GM21360 (cell line): ENCODE measurements at regions not wholly inside any gene's neighbourhood (a gene's known extent, or its start where the extent isn't known, plus 50 kb on each side); places are given as distances from the start of the nearest gene placed in this dataset.

Experiments
- ATAC-seq: cut with Tn5 transposase; IDR thresholded peaks from one replicate; pipeline ENCODE4 v1.9.1; 2021; ENCODE audit warnings: mild to moderate bottlenecking, moderate library complexity; ENCODE audit not compliant: unreplicated experiment

- no peak for ATAC-seq
Observed at GRCh38 chr4:80145739-80146138, 51.6 kb upstream of the PRDM8 start.

GRCh38 chr4:80144676-80145470 is 52.4 kb upstream of the PRDM8 start:
- no peak for ATAC-seq

GRCh38 chr4:80143307-80143679 is 54.0 kb upstream of the PRDM8 start:
- ATAC-seq, result no peak

GRCh38 chr4:80142394-80143306 is 54.7 kb upstream of the PRDM8 start:
- no peak for ATAC-seq

GRCh38 chr4:80141543-80141942 is 55.8 kb upstream of the PRDM8 start:
- no peak for ATAC-seq

- ATAC-seq, result no peak
Observed at GRCh38 chr4:80140194-80140593, 57.1 kb upstream of the PRDM8 start.

- ATAC-seq, result no peak
Observed at GRCh38 chr4:80139671-80140070, 57.6 kb upstream of the PRDM8 start.

- ATAC-seq, result peak; percentile 86
Observed at GRCh38 chr4:80138551-80139538, 58.5 kb upstream of the PRDM8 start.

GRCh38 chr4:80137631-80138030 is 59.7 kb upstream of the PRDM8 start:
- no peak for ATAC-seq

- ATAC-seq, result no peak
Observed at GRCh38 chr4:80136270-80136669, 61.0 kb upstream of the PRDM8 start.

- no peak for ATAC-seq
Observed at GRCh38 chr4:80135702-80136058, 61.6 kb upstream of the PRDM8 start.

- no peak for ATAC-seq
Observed at GRCh38 chr4:80134936-80135701, 62.1 kb upstream of the ANTXR2 start.

GRCh38 chr4:80133240-80133783 is 60.3 kb upstream of the ANTXR2 start:
- ATAC-seq, result no peak

- ATAC-seq, result no peak
Observed at GRCh38 chr4:80129785-80130184, 56.8 kb upstream of the ANTXR2 start.

GRCh38 chr4:80128941-80129340 is 55.9 kb upstream of the ANTXR2 start:
- no peak for ATAC-seq

GRCh38 chr4:80127870-80128419 is 54.9 kb upstream of the ANTXR2 start:
- no peak for ATAC-seq

GRCh38 chr4:80126435-80126834 is 53.4 kb upstream of the ANTXR2 start:
- no peak for ATAC-seq

GRCh38 chr4:80125252-80126177 is 52.5 kb upstream of the ANTXR2 start:
- ATAC-seq, result peak; percentile 65
